Heart left ventricle (tissue), 16 donors: ENCODE measurements at regions not wholly inside any gene's neighbourhood (a gene's known extent, or its start where the extent isn't known, plus 50 kb on each side); places are given as distances from the start of the nearest gene placed in this dataset.
"Not testable (repeated sequence)": the region's sequence is repeated elsewhere in the genome, so short reads cannot be mapped to it uniquely, and the experiment has no call there.

Experiments
- ATAC-seq, 4 donors: fragments of 200-7000 bp; cut with Tn5 transposase; one replicate each; pipeline ENCODE4 v1.9.1; 2020 to 2022; ENCODE audit warnings: moderate library complexity in 4 of 4, mild to moderate bottlenecking in 3 of 4, moderate number of reproducible peaks in 1 of 4
- DNase-seq, 5 donors: peaks; one replicate each; pipeline ENCODE4 v3.0.0-alpha.2; 2020
- H3K27ac ChIP-seq, 12 donors: fragments of 200-600 bp; sonication (generic) in 4 of 12; one replicate each; pipeline versions ENCODE4 v1.5.0 to v1.8.0; 2016 to 2022; ENCODE audit warnings: mild to moderate bottlenecking in 2 of 12
- H3K27me3 ChIP-seq, 9 donors: fragments of 200-600 bp; sonication (generic) in 2 of 9; one replicate each; pipeline versions ENCODE4 v1.5.1 to v1.8.0; 2016 to 2022; ENCODE audit warnings: mild to moderate bottlenecking in 3 of 9
- H3K36me3 ChIP-seq, 9 donors: fragments of 200-600 bp; sonication (generic) in 2 of 9; one replicate each; pipeline versions ENCODE4 v1.5.0 to v1.8.0; 2018 to 2022; ENCODE audit warnings: mild to moderate bottlenecking in 2 of 9
- H3K4me1 ChIP-seq, 12 donors: fragments of 200-600 bp; sonication (generic) in 4 of 12; one replicate each; pipeline versions ENCODE4 v1.5.0 to v1.8.0; 2016 to 2022; ENCODE audit warnings: mild to moderate bottlenecking in 3 of 12
- H3K4me3 ChIP-seq, 12 donors: fragments of 200-600 bp; sonication (generic) in 4 of 12; one replicate each; pipeline versions ENCODE4 v1.5.0 to v1.8.0; 2017 to 2022; ENCODE audit warnings: mild to moderate bottlenecking in 9 of 12, moderate library complexity in 4 of 12
- H3K9me3 ChIP-seq, 12 donors: fragments of 200-600 bp; sonication (generic) in 4 of 12; one replicate each; pipeline versions ENCODE4 v1.5.0 to v1.8.0; 2016 to 2022; ENCODE audit warnings: mild to moderate bottlenecking in 1 of 12
- CTCF ChIP-seq, 12 donors: fragments of 200-600 bp; sonication (generic) in 4 of 12; IDR thresholded peaks; one replicate each; pipeline versions ENCODE4 v1.5.0 to v1.8.0; 2018 to 2022; ENCODE audit warnings: antibody characterized with exemption in 12 of 12, mild to moderate bottlenecking in 5 of 12
- POLR2A ChIP-seq, 2 donors: fragments of 450-650 bp; IDR thresholded peaks; one replicate each; pipeline ENCODE4 v1.6.1; 2017; ENCODE audit warnings: antibody characterized with exemption in 2 of 2, mild to moderate bottlenecking in 2 of 2, moderate library complexity in 2 of 2
- WGBS, 4 donors: extraction: QIAGEN DNeasy Blood & Tissue Kit in 2 of 4; methylation state at CpG; one replicate each; pipeline versions ENCODE4 v1.1.5 to v1.1.7; 2013 to 2018; 5-methylcytosine and 5-hydroxymethylcytosine counted together
- intact Hi-C, 10 donors: fragments of 100-400 bp; cut with DNase I; formaldehyde crosslinking; loops; one replicate each; pipeline versions ENCODE4 v1.11.1 to v1.14.2; 2022
- donor health status: ischemic (EF 13 %, LVEDD 7.1; RV severe dilation, severe dysfunction).
- donor health status: healthy with polysubstance abuse.
- donor health status: DM: no; HTN: yes; CAD: no.
- donor health status: DM: no; HTN: no; CAD: no.
- donor health status: ischemic (EF 25% LVEDD 6.9; RV normal size, moderate dysfunction).
- donor health status: ischemic (EF 25% LVEDD 5.7; RV mildly dilated, moderate dysfunction).
- donor health status: healthy.
- donor health status: DM: yes; HTN: yes; CAD: no.
- donor health status: ischemic (EF 35%, LVEDD 5.7; RV mildly dilated, moderate dysfunction).
- donor health status: nonischemic (EF 11% LVEDD 7.7; RV severe dilation, severe dysfunction).
- donor health status: DM: yes; HTN: yes; CAD: no.
- donor health status: PGD.
- donor health status: ischemic (EF 29% LVEDD 5.4; RV normal size, mild dysfunction).
- donor health status: nonischemic (EF 23%, LVEDD 6.1; RV moderate dilation, normal function).

GRCh38 chr9:102244916-102245315 is 506.5 kb upstream of the GRIN3A start:
- Histone ChIP-seq H3K4me1 (no peaks in the 10 kb centered on the region), H3K4me3 (no peak overlapping the region), H3K36me3 (no peaks in the 10 kb centered on the region), H3K9me3 (no peaks in the 10 kb centered on the region), H3K27me3 (no peaks in the 10 kb centered on the region), H3K27ac (no peak overlapping the region)
- ATAC-seq (no peak), DNase-seq (no peak)
- no peak for TF ChIP-seq POLR2A (IDR thresholded peaks at IDR 0.05)
- TF ChIP-seq CTCF (IDR thresholded peaks at IDR 0.05) = no peak
- WGBS, 4 donors = 79 to 85% (median 81%) methylated on average over 4 of the region's 4 CpGs
- intact Hi-C loops = no loop called here

DNA sequence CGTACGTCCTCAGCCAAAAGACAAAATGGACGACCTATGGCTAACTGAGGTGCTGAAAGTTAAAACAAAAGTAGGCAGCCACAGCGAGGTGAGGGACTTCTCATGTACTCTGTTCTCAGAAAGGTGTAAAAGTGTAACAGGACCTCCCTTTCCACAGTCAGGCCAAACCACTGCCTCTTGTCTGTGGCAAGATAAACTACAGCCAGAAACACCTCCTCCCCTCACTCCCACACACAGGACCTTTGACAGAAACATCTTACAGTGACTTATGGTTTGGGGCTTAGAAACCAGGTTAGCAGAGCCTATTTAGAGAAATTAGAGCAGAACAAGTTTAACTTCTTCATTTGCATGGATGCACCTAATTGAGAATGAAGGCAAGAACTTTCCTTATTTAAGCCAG is 499.1 kb upstream of the GRIN3A start:
- Histone ChIP-seq H3K27ac (no peak overlapping the region), H3K9me3 (no peaks in the 10 kb centered on the region), H3K4me1 (no peaks in the 10 kb centered on the region), H3K36me3 (no peaks in the 10 kb centered on the region), H3K4me3 (no peak overlapping the region), H3K27me3 (no peaks in the 10 kb centered on the region)
- 63 to 73% (median 65%) methylated on average over 4 of the region's 4 CpGs for WGBS, 4 donors
- TF ChIP-seq POLR2A (IDR thresholded peaks at IDR 0.05) = no peak
- TF ChIP-seq CTCF (IDR thresholded peaks at IDR 0.05) = no peak
- ATAC-seq (no peak), DNase-seq (no peak)
- intact Hi-C loops = no loop called here

- Histone ChIP-seq H3K4me1 (no peaks in the 10 kb centered on the region), H3K27ac (no peak overlapping the region), H3K9me3 (no peaks in the 10 kb centered on the region), H3K4me3 (no peak overlapping the region), H3K36me3 (no peaks in the 10 kb centered on the region), H3K27me3 (no peaks in the 10 kb centered on the region)
- DNase-seq = no peak
- TF ChIP-seq CTCF (IDR thresholded peaks at IDR 0.05) (no peak), POLR2A (IDR thresholded peaks at IDR 0.05) (no peak)
- intact Hi-C loops = no loop called here
- ATAC-seq = no peak
- 19 to 36% (median 30%) methylated on average over 1 of the region's 1 CpG for WGBS, 4 donors
Measured at GRCh38 chr9:102237094-102237493, 498.6 kb upstream of the GRIN3A start.

DNA sequence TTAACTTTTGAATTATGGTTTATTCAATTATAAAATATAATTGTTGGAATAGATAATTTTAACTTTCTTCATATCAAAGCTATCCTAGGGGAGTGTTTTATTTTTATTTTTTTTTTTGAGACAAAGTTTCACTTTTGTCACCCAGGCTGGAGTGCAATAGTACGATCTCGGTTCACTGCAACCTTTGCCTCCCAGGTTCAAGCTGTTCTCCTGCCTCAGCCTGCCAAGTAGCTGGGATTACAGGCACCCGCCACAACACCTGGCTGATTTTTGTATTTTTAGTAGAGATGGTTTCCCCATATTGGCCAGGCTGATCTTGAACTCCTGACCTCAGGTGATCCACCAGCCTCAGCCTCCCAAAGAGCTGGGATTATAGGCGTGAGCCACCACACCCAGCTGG is 489.0 kb upstream of the GRIN3A start:
- 78 to 93% (median 89%) methylated on average over 4 of the region's 4 CpGs for WGBS, 4 donors
- H3K36me3 ChIP-seq, H3K9me3 ChIP-seq, H3K4me1 ChIP-seq, H3K27me3 ChIP-seq, H3K4me3 ChIP-seq, intact Hi-C loops, H3K27ac ChIP-seq, ATAC-seq, DNase-seq: not testable (repeated sequence)

DNA sequence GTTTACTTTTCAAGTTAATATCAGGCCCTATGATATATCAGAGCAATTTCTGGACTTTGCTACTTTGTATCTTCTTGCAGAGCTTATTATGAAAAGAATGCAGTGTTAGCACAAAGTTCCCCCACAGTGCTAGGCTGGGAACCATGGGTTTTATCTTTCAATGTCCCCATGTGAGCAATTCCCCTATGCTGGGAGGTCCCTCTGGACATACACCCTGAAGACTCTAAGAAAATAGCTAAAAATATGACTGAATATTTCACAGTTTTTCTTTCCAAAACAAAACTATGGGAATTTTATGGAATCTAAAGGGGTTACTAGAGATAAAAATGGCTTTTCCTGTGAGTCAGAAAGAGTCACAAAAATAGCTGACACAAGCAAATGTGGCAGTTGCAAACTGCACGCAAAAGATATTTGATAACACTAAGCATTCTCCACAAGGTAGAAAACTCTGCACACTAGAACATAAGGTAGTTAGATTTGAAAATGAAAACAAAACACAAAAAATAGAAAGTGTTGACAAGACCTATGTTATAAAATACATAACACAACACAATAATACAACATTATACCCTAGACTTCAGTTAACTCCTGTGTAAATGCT is 487.5 kb upstream of the GRIN3A start:
- H3K27ac ChIP-seq = no peak overlapping the region
- intact Hi-C loops = no loop called here
- no peaks in the 10 kb centered on the region for H3K36me3 ChIP-seq
- H3K9me3 ChIP-seq = no peaks in the 10 kb centered on the region
- H3K4me1 ChIP-seq = no peaks in the 10 kb centered on the region
- 22 to 42% (median 30%) methylated on average over 1 of the region's 1 CpG for WGBS, 4 donors
- peak in 2 of 4 donors; percentile 34 to 58 for ATAC-seq
- no peak for DNase-seq
- no peak overlapping the region for H3K4me3 ChIP-seq
- no peaks in the 10 kb centered on the region for H3K27me3 ChIP-seq
- TF ChIP-seq CTCF (IDR thresholded peaks at IDR 0.05) (no peak), POLR2A (IDR thresholded peaks at IDR 0.05) (no peak)

DNA sequence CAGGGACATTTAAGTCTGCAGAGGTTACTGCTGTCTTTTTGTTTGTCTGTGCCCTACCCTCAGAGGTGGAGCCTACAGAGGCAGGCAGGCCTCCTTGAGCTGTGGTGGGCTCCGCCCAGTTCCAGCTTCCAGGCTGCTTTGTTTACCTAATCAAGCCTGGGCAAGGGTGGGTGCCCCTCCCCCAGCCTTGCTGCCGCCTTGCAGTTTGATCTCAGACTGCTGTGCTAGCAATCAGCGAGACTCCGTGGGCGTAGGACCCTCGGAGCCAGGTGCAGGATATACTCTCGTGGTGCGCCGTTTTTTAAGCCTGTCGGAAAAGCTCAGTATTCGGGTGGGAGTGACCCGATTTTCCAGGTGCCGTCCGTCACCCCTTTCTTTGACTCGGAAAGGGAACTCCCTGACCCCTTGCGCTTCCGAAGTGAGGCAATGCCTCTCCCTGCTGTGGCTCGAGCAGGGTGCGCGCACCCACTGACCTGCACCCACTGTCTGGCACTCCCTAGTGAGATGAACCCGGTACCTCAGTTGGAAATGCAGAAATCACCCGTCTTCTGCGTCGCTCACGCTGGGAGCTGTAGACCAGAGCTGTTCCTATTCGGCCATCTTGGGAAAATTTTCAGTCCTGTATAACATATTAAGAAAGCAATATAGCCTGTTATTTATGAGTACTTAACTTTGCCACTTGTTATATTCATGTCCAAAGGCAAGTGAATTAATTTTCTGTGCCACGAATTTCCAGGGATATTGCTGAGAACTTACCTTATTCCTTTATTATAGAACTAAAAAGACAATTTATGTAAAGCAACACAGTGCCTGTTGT is 485.1 kb upstream of the GRIN3A start:
- H3K4me1 ChIP-seq, H3K9me3 ChIP-seq, ATAC-seq, intact Hi-C loops, DNase-seq, H3K36me3 ChIP-seq, H3K27ac ChIP-seq, H3K4me3 ChIP-seq, H3K27me3 ChIP-seq: not testable (repeated sequence)
- 74 to 80% (median 77%) methylated on average over 27 of the region's 27 CpGs for WGBS, 4 donors
